ENCODE measurements at regions not wholly inside any gene's neighbourhood (a gene's known extent, or its start where the extent isn't known, plus 50 kb on each side); places are given as distances from the start of the nearest gene placed in this dataset.

GRCh38 chr7:41873741-41874140, 170.9 kb upstream of the INHBA start:
- H3K27me3 ChIP-seq (replicated peaks in 1 of 7), result no peaks in the 10 kb centered on the region
- H3K27ac ChIP-seq, result no peak overlapping the region
- peaks cover 0 to 28% (median 6%) of the 10 kb centered on the region in 6 donors for H3K4me1 ChIP-seq
- DNase-seq, result no peak
- no peak for TF ChIP-seq POLR2A (IDR thresholded peaks at IDR 0.05)
- TF ChIP-seq CTCF (IDR thresholded peaks at IDR 0.05 in 8 of 11, conservative IDR thresholded peaks at IDR 0.05 in 3 of 11), result no peak
- no peak for TF ChIP-seq POLR2AphosphoS5 (IDR thresholded peaks at IDR 0.05)
- no peak overlapping the region for H3K4me3 ChIP-seq
- no peaks in the 10 kb centered on the region for H3K36me3 ChIP-seq
- H3K9me3 ChIP-seq, result no peaks in the 10 kb centered on the region
- intact Hi-C loops (cut with DNase I; ENCODE audit: low total_unique reads), result no loop called here
- WGBS, 5 donors, result 72 to 79% (median 77%) methylated on average over 2 of the region's 2 CpGs

- intact Hi-C loops (cut with DNase I; ENCODE audit: low total_unique reads), result no loop called here
- no peaks in the 10 kb centered on the region for H3K36me3 ChIP-seq
- TF ChIP-seq POLR2AphosphoS5 (IDR thresholded peaks at IDR 0.05) (no peak), POLR2A (IDR thresholded peaks at IDR 0.05) (no peak), CTCF (IDR thresholded peaks at IDR 0.05 in 8 of 11, conservative IDR thresholded peaks at IDR 0.05 in 3 of 11) (no peak)
- DNase-seq, result no peak
- no peaks in the 10 kb centered on the region for H3K27me3 ChIP-seq (replicated peaks in 1 of 7)
- no peak overlapping the region for H3K4me3 ChIP-seq
- 84 to 100% (median 89%) methylated on average over 1 of the region's 1 CpG for WGBS, 5 donors
- H3K4me1 ChIP-seq, result peaks cover 0 to 28% (median 6%) of the 10 kb centered on the region in 6 donors
- H3K27ac ChIP-seq, result no peak overlapping the region
- H3K9me3 ChIP-seq, result no peaks in the 10 kb centered on the region
Measured at GRCh38 chr7:41872966-41873365, 170.1 kb upstream of the INHBA start.

- H3K27ac ChIP-seq, result peak overlapping the region in 5 of 8 donors; percentile 39 to 65 (median 60)
- DNase-seq, result no peak
- H3K9me3 ChIP-seq, result peaks cover 0 to 16% (median 7%) of the 10 kb centered on the region in 8 donors
- WGBS, 5 donors, result 27 to 45% (median 34%) methylated on average over 1 of the region's 1 CpG
- intact Hi-C loops (cut with DNase I; ENCODE audit: low total_unique reads), result no loop called here
- TF ChIP-seq POLR2A (IDR thresholded peaks at IDR 0.05) (no peak), POLR2AphosphoS5 (IDR thresholded peaks at IDR 0.05) (no peak), CTCF (IDR thresholded peaks at IDR 0.05 in 8 of 11, conservative IDR thresholded peaks at IDR 0.05 in 3 of 11) (no peak)
- H3K36me3 ChIP-seq, result no peaks in the 10 kb centered on the region
- H3K4me3 ChIP-seq, result no peak overlapping the region
- H3K4me1 ChIP-seq, result peaks cover 0 to 28% (median 6%) of the 10 kb centered on the region in 6 donors
- no peaks in the 10 kb centered on the region for H3K27me3 ChIP-seq (replicated peaks in 1 of 7)
Measured at GRCh38 chr7:41870461-41871138, 167.7 kb upstream of the INHBA start.

GRCh38 chr7:41869997-41870396, 167.1 kb upstream of the INHBA start:
- Histone ChIP-seq H3K4me3 (no peak overlapping the region), H3K27ac (peak overlapping the region in 5 of 8 donors; percentile 39 to 65 (median 60)), H3K9me3 (peaks cover 0 to 22% (median 13%) of the 10 kb centered on the region in 8 donors), H3K27me3 (replicated peaks in 1 of 7) (no peaks in the 10 kb centered on the region), H3K4me1 (peaks cover 0 to 28% (median 6%) of the 10 kb centered on the region in 6 donors), H3K36me3 (peaks cover 0 to 2% (median 0%) of the 10 kb centered on the region in 6 donors)
- WGBS, 5 donors, result 19 to 33% (median 27%) methylated on average over 4 of the region's 4 CpGs
- intact Hi-C loops (cut with DNase I; ENCODE audit: low total_unique reads), result no loop called here
- DNase-seq, result no peak
- TF ChIP-seq CTCF (IDR thresholded peaks at IDR 0.05 in 8 of 11, conservative IDR thresholded peaks at IDR 0.05 in 3 of 11) (no peak), POLR2AphosphoS5 (IDR thresholded peaks at IDR 0.05) (no peak), POLR2A (IDR thresholded peaks at IDR 0.05) (no peak)

Measured in spleen (tissue), 11 donors.